ENCODE measurements at regions not wholly inside any gene's neighbourhood (a gene's known extent, or its start where the extent isn't known, plus 50 kb on each side); places are given as distances from the start of the nearest gene placed in this dataset.

DNA sequence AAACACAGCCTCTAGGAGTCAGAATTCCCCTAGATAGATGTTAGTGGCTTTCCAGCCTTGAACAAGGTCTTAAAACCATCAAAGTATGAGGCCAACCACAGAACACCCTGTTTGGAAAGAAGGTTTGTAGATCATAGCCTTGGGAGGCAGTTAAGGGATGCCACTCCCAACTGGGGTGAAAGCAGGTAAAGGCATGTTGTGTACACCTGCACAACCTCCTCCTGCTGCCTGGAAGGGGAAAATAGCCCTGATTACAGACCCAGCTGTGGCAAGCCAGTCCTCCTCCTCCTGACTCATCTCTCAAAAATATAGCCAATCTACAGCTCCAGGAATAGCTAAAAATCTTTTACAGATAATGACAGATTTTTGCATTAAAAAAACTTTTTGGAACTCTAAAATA, 108.1 kb downstream of the RBM43 start:
- H3K27ac ChIP-seq (ENCODE audit: low read length): no peak overlapping the region
- ATAC-seq (no peak), DNase-seq (no peak)
- no peak overlapping the region for H3K9ac ChIP-seq (ENCODE audit: low read length)
- H3K36me3 ChIP-seq (ENCODE audit: low read depth, low read length): no peaks in the 10 kb centered on the region
- no peaks in the 10 kb centered on the region for H3K27me3 ChIP-seq (ENCODE audit: low read length)
- POLR2A ChIA-PET (ENCODE audit: unreplicated experiment): no interaction called here
- no peak overlapping the region for H2AFZ ChIP-seq (ENCODE audit: low read length)
- no TSS peak for BruUV-seq (replicated peaks)
- intact Hi-C loops (cut with micrococcal nuclease): no loop called here
- no peaks in the 10 kb centered on the region for H4K20me1 ChIP-seq (ENCODE audit: low read length)
- CTCF ChIA-PET: no interaction called here
- H3K79me2 ChIP-seq (ENCODE audit: low read length): no peaks in the 10 kb centered on the region
- H3K9me2 ChIP-seq (replicated peaks; ENCODE audit: low read length): no peaks in the 10 kb centered on the region
- H3K4me3 ChIP-seq (ENCODE audit: low read length): no peak overlapping the region
- no peaks in the 10 kb centered on the region for H3K4me1 ChIP-seq (ENCODE audit: insufficient read depth, low read length)
- no peak overlapping the region for H3K4me2 ChIP-seq (ENCODE audit: low read length)
- H3K9me3 ChIP-seq (ENCODE audit: low read length): no peaks in the 10 kb centered on the region
- no peak for TF ChIP-seq EZH2 (IDR thresholded peaks at IDR 0.05; ENCODE audit: low read length, unreplicated experiment)
- no peak for TF ChIP-seq EZH2phosphoT487 (IDR thresholded peaks at IDR 0.05; ENCODE audit: borderline replicate concordance, low read length)
- TF ChIP-seq, protein P1, sequence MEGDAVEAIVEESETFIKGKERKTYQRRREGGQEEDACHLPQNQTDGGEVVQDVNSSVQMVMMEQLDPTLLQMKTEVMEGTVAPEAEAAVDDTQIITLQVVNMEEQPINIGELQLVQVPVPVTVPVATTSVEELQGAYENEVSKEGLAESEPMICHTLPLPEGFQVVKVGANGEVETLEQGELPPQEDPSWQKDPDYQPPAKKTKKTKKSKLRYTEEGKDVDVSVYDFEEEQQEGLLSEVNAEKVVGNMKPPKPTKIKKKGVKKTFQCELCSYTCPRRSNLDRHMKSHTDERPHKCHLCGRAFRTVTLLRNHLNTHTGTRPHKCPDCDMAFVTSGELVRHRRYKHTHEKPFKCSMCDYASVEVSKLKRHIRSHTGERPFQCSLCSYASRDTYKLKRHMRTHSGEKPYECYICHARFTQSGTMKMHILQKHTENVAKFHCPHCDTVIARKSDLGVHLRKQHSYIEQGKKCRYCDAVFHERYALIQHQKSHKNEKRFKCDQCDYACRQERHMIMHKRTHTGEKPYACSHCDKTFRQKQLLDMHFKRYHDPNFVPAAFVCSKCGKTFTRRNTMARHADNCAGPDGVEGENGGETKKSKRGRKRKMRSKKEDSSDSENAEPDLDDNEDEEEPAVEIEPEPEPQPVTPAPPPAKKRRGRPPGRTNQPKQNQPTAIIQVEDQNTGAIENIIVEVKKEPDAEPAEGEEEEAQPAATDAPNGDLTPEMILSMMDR (conservative IDR thresholded peaks at IDR 0.05; ENCODE audit: low read depth, low read length): no peak
- no peaks in the 10 kb centered on the region for H3F3A ChIP-seq (ENCODE audit: low read length, unreplicated experiment)

DNA sequence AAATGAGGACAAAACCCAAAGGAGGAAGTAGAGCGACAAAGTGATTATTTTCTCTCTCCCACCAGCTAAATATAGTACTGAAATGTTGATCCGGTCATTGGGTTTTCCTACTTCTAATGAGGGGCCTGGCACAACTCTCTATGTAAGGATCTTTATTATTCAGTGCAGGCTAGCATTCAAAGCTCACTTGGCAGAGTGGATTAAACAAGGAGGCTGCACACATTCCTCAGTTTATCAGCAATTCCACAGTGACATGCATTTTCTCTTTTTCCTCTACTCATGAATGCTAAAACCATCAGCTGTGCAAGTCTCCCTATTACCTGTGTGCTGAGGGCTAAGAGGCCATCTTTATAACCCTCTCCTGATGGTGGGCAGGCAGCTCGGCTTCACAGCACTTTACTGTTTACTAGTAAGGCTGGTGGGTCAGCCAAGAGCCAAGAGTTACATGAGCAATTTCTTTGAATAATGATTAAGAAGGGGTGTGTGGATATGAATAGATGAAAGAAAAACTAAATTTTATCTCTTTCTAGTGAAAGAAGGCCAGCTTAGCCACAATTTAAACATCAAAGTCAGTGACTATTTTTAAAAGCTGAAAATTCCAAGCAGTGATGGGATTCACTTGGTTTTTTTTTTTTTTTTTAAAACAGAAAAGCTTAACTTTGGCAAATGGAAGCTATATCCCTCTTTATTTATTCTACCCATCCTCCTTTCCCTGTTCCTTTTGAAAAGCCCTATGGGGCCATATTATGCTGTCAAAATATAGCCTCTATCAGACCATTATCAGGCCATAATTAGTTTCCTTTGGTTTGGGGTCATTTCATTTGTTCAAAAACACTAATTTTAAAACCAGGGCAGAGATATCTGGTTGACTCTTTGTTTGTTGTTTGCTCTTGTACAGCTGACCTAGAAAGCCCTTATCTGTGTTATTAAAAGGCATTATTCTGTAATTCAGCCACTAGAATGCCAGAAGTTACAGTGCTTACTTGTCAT, 111.0 kb downstream of the RBM43 start:
- Histone ChIP-seq H3K4me1 (ENCODE audit: insufficient read depth, low read length) (no peaks in the 10 kb centered on the region), H3F3A (ENCODE audit: low read length, unreplicated experiment) (no peaks in the 10 kb centered on the region), H4K20me1 (ENCODE audit: low read length) (no peaks in the 10 kb centered on the region), H3K27ac (ENCODE audit: low read length) (no peak overlapping the region), H3K9me3 (ENCODE audit: low read length) (no peaks in the 10 kb centered on the region), H3K36me3 (ENCODE audit: low read depth, low read length) (no peaks in the 10 kb centered on the region), H3K9ac (ENCODE audit: low read length) (no peak overlapping the region), H3K79me2 (ENCODE audit: low read length) (no peaks in the 10 kb centered on the region), H3K4me2 (ENCODE audit: low read length) (no peak overlapping the region), H3K27me3 (ENCODE audit: low read length) (no peaks in the 10 kb centered on the region), H2AFZ (ENCODE audit: low read length) (no peak overlapping the region), H3K9me2 (replicated peaks; ENCODE audit: low read length) (no peaks in the 10 kb centered on the region), H3K4me3 (ENCODE audit: low read length) (no peak overlapping the region)
- DNase-seq (no peak), ATAC-seq (no peak)
- ChIA-PET POLR2A (ENCODE audit: unreplicated experiment) (no interaction called here), CTCF (no interaction called here)
- no TSS peak for BruUV-seq (replicated peaks)
- intact Hi-C loops (cut with micrococcal nuclease): no loop called here
- TF ChIP-seq EZH2 (IDR thresholded peaks at IDR 0.05; ENCODE audit: low read length, unreplicated experiment) (no peak), EZH2phosphoT487 (IDR thresholded peaks at IDR 0.05; ENCODE audit: borderline replicate concordance, low read length) (no peak)
- TF ChIP-seq, protein P1 (conservative IDR thresholded peaks at IDR 0.05; ENCODE audit: low read depth, low read length): no peak

DNA sequence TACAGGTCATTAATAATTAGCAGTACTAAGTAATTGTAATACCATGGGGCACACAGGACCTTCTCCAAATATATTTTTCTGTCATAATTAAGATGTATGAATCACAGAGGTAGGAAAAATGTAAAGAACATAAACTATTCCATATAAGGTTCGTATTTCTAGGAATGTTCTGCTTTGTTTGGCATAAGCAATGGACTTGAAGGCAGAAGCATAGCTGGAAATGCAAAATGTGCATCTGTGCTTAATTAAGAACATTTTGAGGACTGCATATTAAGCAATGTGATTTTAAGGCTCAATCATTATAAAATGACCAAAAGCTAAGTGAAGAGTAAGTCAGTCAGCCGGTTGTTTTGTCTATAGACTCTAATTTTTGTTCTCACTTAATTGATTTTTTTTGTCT, 123.2 kb downstream of the RBM43 start:
- Histone ChIP-seq H3K4me1 (ENCODE audit: insufficient read depth, low read length) (no peaks in the 10 kb centered on the region), H3K36me3 (ENCODE audit: low read depth, low read length) (no peaks in the 10 kb centered on the region), H3K4me2 (ENCODE audit: low read length) (no peak overlapping the region), H3K27me3 (ENCODE audit: low read length) (no peaks in the 10 kb centered on the region), H4K20me1 (ENCODE audit: low read length) (no peaks in the 10 kb centered on the region), H3K9ac (ENCODE audit: low read length) (no peak overlapping the region), H3K9me3 (ENCODE audit: low read length) (no peaks in the 10 kb centered on the region), H3K9me2 (replicated peaks; ENCODE audit: low read length) (no peaks in the 10 kb centered on the region), H3K4me3 (ENCODE audit: low read length) (no peak overlapping the region), H3K79me2 (ENCODE audit: low read length) (no peaks in the 10 kb centered on the region), H3K27ac (ENCODE audit: low read length) (no peak overlapping the region), H2AFZ (ENCODE audit: low read length) (no peak overlapping the region; the same call in 1 of the 2 replicates), H3F3A (ENCODE audit: low read length, unreplicated experiment) (no peaks in the 10 kb centered on the region)
- ChIA-PET POLR2A (ENCODE audit: unreplicated experiment) (no interaction called here), CTCF (no interaction called here)
- intact Hi-C loops (cut with micrococcal nuclease): no loop called here
- no peak for ATAC-seq
- TF ChIP-seq EZH2phosphoT487 (IDR thresholded peaks at IDR 0.05; ENCODE audit: borderline replicate concordance, low read length): no peak
- no peak for TF ChIP-seq EZH2 (IDR thresholded peaks at IDR 0.05; ENCODE audit: low read length, unreplicated experiment)
- TF ChIP-seq, protein P1 (conservative IDR thresholded peaks at IDR 0.05; ENCODE audit: low read depth, low read length): no peak
- no peak for DNase-seq
- no TSS peak for BruUV-seq (replicated peaks)

Measured in PC-3 (cell line).